Heart right ventricle (tissue), 16 donors: ENCODE measurements at regions not wholly inside any gene's neighbourhood (a gene's known extent, or its start where the extent isn't known, plus 50 kb on each side); places are given as distances from the start of the nearest gene placed in this dataset.

Source experiments
- ATAC-seq, 8 donors: fragments of 200-7000 bp; cut with Tn5 transposase; one replicate each; pipeline ENCODE4 v1.9.1; 2020; ENCODE audit warnings: mild to moderate bottlenecking in 8 of 8, moderate library complexity in 8 of 8, moderate number of reproducible peaks in 1 of 8
- DNase-seq, 2 donors: peaks; one replicate each; pipeline ENCODE4 v3.0.0-alpha.2; 2020
- H3K27ac ChIP-seq, 10 donors: fragments of 200-600 bp; sonication (generic) in 2 of 10; one replicate each; pipeline versions ENCODE4 v1.5.0 to v1.8.0; 2020 to 2022; ENCODE audit warnings: mild to moderate bottlenecking in 3 of 10
- H3K27me3 ChIP-seq, 7 donors: fragments of 200-600 bp; one replicate each; pipeline ENCODE4 v1.8.0; 2021 to 2022; ENCODE audit warnings: mild to moderate bottlenecking in 2 of 7
- H3K36me3 ChIP-seq, 9 donors: fragments of 200-600 bp; sonication (generic) in 1 of 9; one replicate each; pipeline versions ENCODE4 v1.5.0 to v1.8.0; 2020 to 2022; ENCODE audit warnings: mild to moderate bottlenecking in 2 of 9
- H3K4me1 ChIP-seq, 9 donors: fragments of 200-600 bp; sonication (generic) in 1 of 9; one replicate each; pipeline versions ENCODE4 v1.5.0 to v1.8.0; 2020 to 2022; ENCODE audit warnings: mild to moderate bottlenecking in 4 of 9
- H3K4me3 ChIP-seq, 10 donors: fragments of 200-600 bp; sonication (generic) in 2 of 10; one replicate each; pipeline versions ENCODE4 v1.5.0 to v1.8.0; 2020 to 2022; ENCODE audit warnings: mild to moderate bottlenecking in 7 of 10, moderate library complexity in 2 of 10
- H3K9me3 ChIP-seq, 11 donors: fragments of 200-600 bp in 10 of 11; sonication (generic) in 2 of 11; one replicate each; pipeline versions ENCODE4 v1.5.0 to v1.8.0; 2013 to 2022; ENCODE audit warnings: mild to moderate bottlenecking in 2 of 11, control low read depth in 1 of 11, moderate library complexity in 1 of 11
- WGBS, 2 donors: extraction: QIAGEN DNeasy Blood & Tissue Kit; methylation state at CpG; one replicate each; pipeline ENCODE4 v1.1.7; 2013; ENCODE audit warnings: inconsistent platforms in 1 of 2; 5-methylcytosine and 5-hydroxymethylcytosine counted together
- intact Hi-C, 10 donors: fragments of 100-400 bp; cut with DNase I; formaldehyde crosslinking; loops; one replicate each; pipeline versions ENCODE4 v1.11.1 to v1.14.2; 2022
- TF ChIP-seq, protein P1 (sequence below), 9 donors: fragments of 200-600 bp; sonication (generic) in 2 of 9; IDR thresholded peaks; one replicate each; pipeline versions ENCODE4 v1.5.0 to v1.8.0; 2021 to 2022; ENCODE audit warnings: antibody characterized with exemption in 9 of 9, mild to moderate bottlenecking in 5 of 9, moderate library complexity in 1 of 9
- donor health status: Arrhythmogenic right ventricular cardiomyopathy.
- donor health status: ischemic (EF 13 %, LVEDD 7.1; RV severe dilation, severe dysfunction).
- donor health status: healthy with polysubstance abuse.
- donor health status: DM: no; HTN: yes; CAD: no.
- donor health status: DM: no; HTN: no; CAD: no.
- donor health status: ischemic (EF 25% LVEDD 6.9; RV normal size, moderate dysfunction).
- donor health status: ischemic (EF 25% LVEDD 5.7; RV mildly dilated, moderate dysfunction).
- donor health status: healthy.
- donor health status: DM: yes; HTN: yes; CAD: no.
- donor health status: Ischemic cardiomyopathy.
- donor health status: ischemic (EF 35%, LVEDD 5.7; RV mildly dilated, moderate dysfunction).
- donor health status: nonischemic (EF 11% LVEDD 7.7; RV severe dilation, severe dysfunction).
- donor health status: DM: yes; HTN: yes; CAD: no.
- donor health status: PGD.
- donor health status: ischemic (EF 29% LVEDD 5.4; RV normal size, mild dysfunction).
- donor health status: nonischemic (EF 23%, LVEDD 6.1; RV moderate dilation, normal function).

DNA sequence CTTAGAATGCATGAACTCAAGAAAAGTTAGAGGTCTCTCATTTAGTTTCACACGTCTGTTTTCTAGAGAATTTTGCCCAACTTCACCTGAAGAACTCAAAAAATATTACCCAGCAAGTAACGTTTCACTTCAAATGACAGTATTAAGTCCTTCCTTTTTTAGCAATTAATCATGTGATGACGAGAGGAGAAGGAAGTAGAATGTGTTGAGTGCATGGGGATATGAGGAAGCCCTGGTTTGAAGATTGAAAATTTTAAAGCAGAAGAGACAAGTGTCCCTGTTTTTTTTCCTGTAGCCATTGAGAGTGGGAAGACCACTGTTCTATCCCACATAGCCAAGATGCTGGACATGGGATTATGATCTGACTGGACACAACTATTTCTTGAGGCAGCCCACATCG, 406.3 kb upstream of the CPEB2 start:
- DNase-seq (no peak), ATAC-seq (peak in 2 of 8 donors; percentile 33 to 56)
- no peaks in the 10 kb centered on the region for H3K36me3 ChIP-seq
- no peak overlapping the region for H3K27ac ChIP-seq
- no peaks in the 10 kb centered on the region for H3K27me3 ChIP-seq
- no peaks in the 10 kb centered on the region for H3K9me3 ChIP-seq
- TF ChIP-seq, protein P1, sequence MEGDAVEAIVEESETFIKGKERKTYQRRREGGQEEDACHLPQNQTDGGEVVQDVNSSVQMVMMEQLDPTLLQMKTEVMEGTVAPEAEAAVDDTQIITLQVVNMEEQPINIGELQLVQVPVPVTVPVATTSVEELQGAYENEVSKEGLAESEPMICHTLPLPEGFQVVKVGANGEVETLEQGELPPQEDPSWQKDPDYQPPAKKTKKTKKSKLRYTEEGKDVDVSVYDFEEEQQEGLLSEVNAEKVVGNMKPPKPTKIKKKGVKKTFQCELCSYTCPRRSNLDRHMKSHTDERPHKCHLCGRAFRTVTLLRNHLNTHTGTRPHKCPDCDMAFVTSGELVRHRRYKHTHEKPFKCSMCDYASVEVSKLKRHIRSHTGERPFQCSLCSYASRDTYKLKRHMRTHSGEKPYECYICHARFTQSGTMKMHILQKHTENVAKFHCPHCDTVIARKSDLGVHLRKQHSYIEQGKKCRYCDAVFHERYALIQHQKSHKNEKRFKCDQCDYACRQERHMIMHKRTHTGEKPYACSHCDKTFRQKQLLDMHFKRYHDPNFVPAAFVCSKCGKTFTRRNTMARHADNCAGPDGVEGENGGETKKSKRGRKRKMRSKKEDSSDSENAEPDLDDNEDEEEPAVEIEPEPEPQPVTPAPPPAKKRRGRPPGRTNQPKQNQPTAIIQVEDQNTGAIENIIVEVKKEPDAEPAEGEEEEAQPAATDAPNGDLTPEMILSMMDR (IDR thresholded peaks at IDR 0.05), result no peak
- peaks cover 0 to 10% (median 0%) of the 10 kb centered on the region in 9 donors for H3K4me1 ChIP-seq
- no peak overlapping the region for H3K4me3 ChIP-seq
- 21 to 23% methylated on average over 4 of the region's 4 CpGs for WGBS, 2 donors
- intact Hi-C loops, result no loop called here

DNA sequence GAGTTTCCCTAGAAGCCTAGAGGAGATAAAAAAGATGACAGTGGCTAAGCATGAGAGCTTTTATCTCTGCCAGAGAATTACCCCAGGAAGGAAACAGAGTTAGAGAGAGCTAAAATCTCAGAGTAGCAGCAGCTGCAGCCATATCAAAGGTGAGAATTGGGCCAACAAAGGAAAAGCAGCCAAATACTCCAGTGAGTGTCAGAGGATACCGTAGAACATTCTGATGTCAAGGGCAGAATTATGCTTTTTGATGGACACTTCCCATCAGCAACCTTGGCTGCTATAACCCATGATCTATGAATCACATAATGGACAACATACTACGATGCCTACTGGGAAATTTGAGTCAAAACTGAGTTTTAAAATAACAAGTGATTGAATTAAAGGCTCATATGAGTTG, 405.8 kb upstream of the CPEB2 start:
- no peak for DNase-seq
- H3K27ac ChIP-seq, result no peak overlapping the region

DNA sequence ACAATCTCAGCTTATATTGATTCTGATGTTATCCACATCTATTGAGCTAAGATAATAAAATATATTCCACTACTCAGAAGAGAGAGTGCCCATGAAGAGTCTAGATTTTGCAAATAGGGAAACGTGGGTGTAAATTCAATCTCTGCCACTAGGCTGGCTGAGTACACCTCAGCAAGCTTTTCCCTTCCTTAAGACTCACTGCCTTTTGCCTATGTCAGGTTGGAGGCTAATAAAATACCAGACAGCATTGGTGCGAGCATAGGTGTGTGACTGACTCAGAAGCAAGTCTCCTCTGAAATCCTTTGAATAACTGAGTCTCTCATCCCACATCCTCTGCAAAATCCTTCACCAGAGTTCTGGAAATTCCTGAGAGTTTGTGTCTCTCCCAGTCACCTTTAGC, 405.4 kb upstream of the CPEB2 start:
- TF ChIP-seq, protein P1 (IDR thresholded peaks at IDR 0.05), result peak in 1 of 9 donors; percentile 6
- WGBS, 2 donors, result 58 to 67% methylated on average over 2 of the region's 2 CpGs
- no peaks in the 10 kb centered on the region for H3K36me3 ChIP-seq
- H3K27me3 ChIP-seq, result no peaks in the 10 kb centered on the region
- DNase-seq (no peak), ATAC-seq (no peak)
- H3K4me1 ChIP-seq, result peaks cover 0 to 10% (median 0%) of the 10 kb centered on the region in 9 donors
- H3K27ac ChIP-seq, result no peak overlapping the region
- H3K9me3 ChIP-seq, result no peaks in the 10 kb centered on the region
- no peak overlapping the region for H3K4me3 ChIP-seq
- intact Hi-C loops, result no loop called here

More for the DNA sequence above, 405.8 kb upstream of the CPEB2 start:
- Histone ChIP-seq H3K36me3 (no peaks in the 10 kb centered on the region), H3K4me3 (no peak overlapping the region), H3K4me1 (peaks cover 0 to 10% (median 0%) of the 10 kb centered on the region in 9 donors), H3K9me3 (no peaks in the 10 kb centered on the region), H3K27me3 (no peaks in the 10 kb centered on the region)
- TF ChIP-seq, protein P1 (IDR thresholded peaks at IDR 0.05), result no peak
- intact Hi-C loops, result no loop called here
- 37 to 54% methylated on average over 2 of the region's 2 CpGs for WGBS, 2 donors
- peak in 6 of 8 donors; percentile 37 to 84 (median 62) for ATAC-seq

DNA sequence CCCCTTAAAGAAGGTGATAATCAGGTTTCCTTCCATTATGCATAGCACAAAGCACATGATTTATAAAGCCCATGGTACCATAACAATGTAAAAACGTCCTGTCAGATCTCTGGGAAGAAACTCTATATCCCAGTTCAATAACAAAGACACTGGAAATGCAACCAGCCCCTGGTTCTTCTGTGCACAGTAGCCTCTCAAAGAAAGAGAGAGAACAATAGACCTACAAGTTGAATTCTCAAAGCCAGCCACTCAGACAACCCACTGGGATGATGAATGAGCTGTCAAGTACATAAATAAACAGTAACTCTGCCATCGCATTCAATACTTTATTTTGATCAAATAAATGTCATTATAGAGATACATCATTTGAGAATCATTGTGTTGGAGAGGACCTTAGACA, 400.1 kb upstream of the CPEB2 start:
- Histone ChIP-seq H3K9me3 (no peaks in the 10 kb centered on the region), H3K4me3 (no peak overlapping the region), H3K36me3 (no peaks in the 10 kb centered on the region), H3K27me3 (no peaks in the 10 kb centered on the region), H3K4me1 (no peaks in the 10 kb centered on the region), H3K27ac (no peak overlapping the region)
- DNase-seq, result no peak
- TF ChIP-seq, protein P1 (IDR thresholded peaks at IDR 0.05), result no peak
- intact Hi-C loops, result no loop called here
- ATAC-seq, result no peak
- WGBS, 2 donors, result 57 to 60% methylated on average over 2 of the region's 2 CpGs
